NCI-H1092 (cell line): ENCODE measurements at regions not wholly inside any gene's neighbourhood (a gene's known extent, or its start where the extent isn't known, plus 50 kb on each side); places are given as distances from the start of the nearest gene placed in this dataset.
"Not testable (repeated sequence)": the region's sequence is repeated elsewhere in the genome, so short reads cannot be mapped to it uniquely, and the experiment has no call there.

ENCODE experiments used
- DNase-seq: peaks from one replicate; lab custom pipeline; 2025; lab: John Stamatoyannopoulos, UW

DNA sequence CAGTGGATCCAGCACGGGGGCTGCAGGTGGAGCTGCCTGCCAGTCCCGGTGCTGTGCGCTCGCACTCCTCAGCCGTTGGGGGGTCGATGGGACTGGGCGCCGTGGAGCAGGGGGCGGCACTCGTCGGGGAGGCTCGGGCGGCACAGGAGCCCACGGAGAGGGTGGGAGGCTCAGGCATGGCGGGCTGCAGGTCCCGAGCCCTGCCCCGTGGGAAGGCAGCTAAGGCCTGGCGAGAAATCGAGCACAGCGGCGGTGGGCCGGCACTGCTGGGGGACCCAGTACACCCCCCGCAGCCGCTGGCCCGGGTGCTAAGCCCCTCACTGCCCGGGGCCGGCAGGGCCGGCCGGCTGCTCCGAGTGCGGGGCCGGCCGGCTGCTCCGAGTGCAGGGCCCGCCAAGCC, 52.3 kb upstream of the MARK1 start:
- not testable (repeated sequence) for DNase-seq

- DNase-seq: not testable (repeated sequence)
These were observed 52.8 kb upstream of the MARK1 start for GRCh38 chr1:220475141-220475540.

- DNase-seq: no peak
These were observed 54.5 kb upstream of the MARK1 start for GRCh38 chr1:220473440-220473839.

DNA sequence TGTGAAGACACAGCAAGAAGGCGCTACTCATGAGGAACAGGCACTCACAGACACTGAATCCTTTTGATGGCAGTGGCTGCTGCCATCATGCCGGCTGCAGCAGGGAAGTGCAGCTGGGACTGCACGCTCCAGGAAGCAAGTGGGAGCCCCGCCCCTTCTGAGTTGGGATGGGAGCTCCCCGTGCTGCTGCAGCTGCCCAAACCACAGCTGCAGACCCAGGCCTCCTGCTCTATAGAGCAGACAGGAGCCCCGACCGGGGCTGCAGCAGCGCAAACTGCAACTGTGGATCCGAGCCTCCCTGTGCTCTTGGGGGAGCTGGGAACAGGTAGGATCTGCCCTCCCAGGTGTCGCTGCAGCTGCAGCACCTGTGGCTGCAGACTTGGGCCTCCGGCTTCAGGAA, 65.2 kb upstream of the MARK1 start:
- no peak for DNase-seq

GRCh38 chr1:220458936-220459335, 69.0 kb upstream of the MARK1 start:
- no peak for DNase-seq

DNA sequence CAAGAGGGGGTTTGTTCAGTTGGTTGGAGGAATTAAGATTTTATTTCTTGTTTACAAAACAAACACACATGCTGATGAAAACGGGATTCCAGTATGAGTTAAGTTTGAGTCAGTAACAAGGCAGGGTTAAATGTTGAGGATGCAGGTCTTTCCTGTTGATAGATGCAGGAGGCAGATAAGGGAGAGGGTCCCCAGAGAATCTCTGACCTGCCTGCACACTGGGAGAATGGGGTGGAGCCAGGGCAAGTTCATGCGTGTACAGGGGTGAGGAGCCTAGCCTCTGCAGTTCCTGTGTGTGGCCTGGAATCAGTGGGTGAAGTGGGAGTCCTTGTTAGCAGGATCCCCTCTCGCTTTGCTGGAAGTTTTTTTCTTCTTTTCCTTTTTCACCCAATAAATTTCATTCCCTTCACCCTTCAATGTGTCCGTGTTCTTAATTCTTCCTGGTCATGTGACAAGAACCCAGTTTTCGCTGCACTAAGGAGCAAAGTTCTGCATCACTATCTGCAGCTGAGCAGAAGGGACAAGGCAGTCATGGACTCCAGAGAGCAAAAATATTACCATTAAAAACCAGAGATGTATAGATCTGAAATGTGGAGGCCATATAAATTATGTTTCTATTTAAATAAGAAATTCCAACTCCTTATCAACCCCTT, 69.9 kb upstream of the MARK1 start:
- no peak for DNase-seq

GRCh38 chr1:220455559-220455958, 72.4 kb upstream of the MARK1 start:
- DNase-seq: no peak

DNA sequence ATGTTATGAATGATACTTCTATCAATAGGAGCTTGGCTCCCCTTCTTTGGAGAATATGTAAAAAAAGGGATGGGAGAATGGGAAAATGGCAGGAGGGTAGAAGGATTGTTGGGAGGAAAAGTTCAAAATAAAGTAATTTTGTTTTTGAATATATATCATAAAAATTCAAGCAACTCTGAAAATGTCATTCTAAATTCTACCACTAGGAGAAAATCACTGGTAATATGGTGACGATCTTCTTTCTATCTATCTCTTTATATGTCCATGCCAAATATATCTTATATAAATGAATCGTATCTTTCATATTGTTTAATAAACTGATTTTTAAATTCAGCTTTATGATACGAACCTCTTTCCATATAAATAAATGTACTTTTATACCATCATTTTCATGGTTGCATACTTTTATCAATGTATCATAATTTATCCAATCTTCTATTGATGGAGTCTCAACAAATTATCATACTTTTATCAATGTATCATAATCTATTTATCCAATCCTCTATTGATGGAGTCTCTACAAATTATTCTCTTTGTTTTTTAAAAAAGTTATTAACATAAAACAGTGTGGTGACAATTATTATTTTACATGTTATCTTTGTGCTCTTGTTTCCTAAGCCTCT, 73.7 kb upstream of the MARK1 start:
- no peak for DNase-seq

DNA sequence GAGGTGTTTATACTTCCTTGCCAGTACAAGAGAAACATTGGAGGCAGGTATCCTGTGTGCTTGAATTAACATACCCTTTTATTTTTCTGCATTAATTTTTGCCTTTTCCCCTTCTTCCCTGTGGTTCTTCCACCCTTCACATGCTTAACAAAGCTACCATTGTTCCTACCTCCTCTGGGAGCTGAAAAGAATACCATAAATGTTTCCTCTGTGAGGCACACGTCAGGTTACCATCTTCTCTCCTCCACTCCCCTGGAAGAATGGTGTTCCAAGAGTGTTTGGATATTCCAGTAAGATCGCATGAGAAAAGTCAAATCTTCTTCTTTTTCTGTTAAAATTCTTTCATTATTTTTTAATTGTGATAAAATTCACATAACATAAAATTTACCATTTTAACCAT, 74.6 kb upstream of the MARK1 start:
- no peak for DNase-seq

DNA sequence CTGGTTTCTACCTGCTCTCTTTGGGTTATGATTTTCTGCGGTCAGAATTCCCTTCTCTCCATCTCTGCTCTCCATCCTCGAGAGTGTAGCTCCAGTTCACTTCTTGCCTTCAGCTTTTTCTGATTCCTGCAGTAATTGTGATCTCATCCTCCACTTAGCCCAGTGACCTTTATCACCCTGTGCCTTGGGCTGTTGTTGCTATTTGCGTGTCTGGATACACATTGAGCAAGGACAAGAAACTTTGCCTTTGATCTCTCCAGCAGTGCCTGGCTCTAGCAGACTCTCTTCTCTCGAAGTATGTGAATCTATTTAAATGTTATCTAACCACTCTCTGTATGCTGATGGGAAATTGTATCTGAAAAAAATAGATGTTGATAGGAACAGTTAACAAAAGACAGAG, 76.4 kb upstream of the MARK1 start:
- no peak for DNase-seq

- DNase-seq: no peak
These were observed 77.0 kb upstream of the MARK1 start for GRCh38 chr1:220450927-220451326.

- DNase-seq: no peak
These were observed 79.7 kb upstream of the MARK1 start for GRCh38 chr1:220448217-220448616.

DNA sequence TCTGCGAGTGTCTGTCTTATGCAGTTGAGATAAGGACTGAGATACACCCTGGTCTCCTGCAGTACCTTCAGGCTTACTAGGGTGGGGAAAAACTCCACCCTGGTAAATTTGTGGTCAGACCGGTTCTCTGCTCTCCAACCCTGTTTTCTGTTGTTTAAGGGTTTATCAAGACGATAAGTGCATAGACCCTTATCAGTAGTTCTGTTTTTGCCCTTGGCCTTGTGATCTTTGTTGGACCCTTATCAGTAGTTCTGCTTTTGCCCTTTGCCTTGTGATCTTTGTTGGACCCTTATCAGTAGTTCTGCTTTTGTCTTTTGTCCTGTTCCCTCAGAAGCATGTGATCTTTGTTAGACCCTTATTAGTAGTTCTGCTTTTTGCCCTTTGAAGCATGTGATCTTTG, 83.3 kb upstream of the MARK1 start:
- DNase-seq: not testable (repeated sequence)

DNA sequence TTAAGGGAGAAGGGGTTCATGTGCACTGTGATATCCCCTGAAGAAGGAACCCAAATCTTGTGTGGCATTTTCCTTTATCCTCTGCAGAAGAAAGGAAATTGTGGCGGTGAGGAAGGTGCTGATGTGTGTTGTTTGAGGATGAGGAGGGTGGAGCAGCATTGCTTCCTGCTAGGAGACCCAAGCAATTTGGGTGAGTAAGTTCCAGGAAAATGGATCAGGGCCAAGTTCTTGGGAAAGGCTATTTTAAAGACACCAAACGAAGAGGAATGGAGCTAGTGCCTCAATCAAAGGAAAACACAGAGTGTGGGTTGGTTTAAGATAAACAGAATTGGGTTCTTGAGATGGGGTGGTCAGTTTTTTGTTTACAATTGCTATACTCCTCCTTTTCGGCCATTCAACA, 86.7 kb upstream of the MARK1 start:
- no peak for DNase-seq

- DNase-seq: no peak
These were observed 89.2 kb upstream of the MARK1 start for GRCh38 chr1:220438741-220439140.

DNA sequence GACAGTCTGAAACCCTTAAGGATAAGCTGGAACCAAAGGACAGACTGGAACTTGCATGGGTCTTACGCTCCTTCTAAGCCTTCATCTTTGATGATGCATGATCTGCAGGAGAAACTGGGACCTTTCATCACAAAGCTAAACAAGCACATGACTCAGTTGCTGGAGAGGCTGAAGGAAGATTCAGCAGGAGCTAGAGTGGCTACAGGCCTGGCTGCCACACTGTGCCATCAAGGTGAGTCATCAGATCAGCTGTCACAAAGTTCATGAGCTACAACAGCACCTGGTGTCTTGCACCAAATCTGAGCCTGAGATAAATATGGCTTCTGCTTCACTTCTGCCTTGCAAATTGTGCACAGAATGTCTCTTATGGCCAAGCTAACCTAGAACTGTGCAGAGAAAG, 95.5 kb upstream of the MARK1 start:
- no peak for DNase-seq

DNA sequence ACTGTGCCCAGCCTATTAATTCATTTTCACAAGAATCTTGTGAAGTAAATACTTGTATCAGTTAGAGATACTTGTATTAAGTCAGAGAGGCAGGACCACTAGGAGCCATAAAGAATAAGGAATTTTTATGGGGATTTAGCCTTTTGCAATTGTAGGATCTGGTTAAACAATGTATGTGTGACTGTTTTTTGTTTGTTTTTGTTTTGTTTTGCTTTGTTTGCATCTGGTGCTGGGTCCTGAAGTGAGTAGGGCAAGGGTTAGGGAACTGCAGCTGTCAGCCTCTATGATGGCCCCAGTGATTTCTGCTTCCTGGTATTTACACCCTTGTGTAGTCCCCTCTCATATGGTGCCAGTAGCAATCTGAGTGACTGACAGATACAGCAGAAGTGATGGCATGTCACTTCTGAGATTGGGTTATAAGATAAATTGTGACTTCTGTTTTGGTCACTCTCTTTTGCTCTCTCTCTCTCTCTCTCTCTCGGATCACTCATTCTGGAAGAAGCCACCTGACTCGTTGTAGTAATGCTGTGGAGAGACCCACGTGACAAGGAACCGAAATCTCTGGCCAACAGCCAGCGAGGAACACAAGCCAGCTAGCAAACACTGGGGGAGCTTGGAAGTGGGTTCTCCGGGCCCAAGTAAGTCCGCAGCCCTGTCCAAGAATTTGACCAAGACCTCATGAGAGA, 96.2 kb upstream of the MARK1 start:
- no peak for DNase-seq

DNA sequence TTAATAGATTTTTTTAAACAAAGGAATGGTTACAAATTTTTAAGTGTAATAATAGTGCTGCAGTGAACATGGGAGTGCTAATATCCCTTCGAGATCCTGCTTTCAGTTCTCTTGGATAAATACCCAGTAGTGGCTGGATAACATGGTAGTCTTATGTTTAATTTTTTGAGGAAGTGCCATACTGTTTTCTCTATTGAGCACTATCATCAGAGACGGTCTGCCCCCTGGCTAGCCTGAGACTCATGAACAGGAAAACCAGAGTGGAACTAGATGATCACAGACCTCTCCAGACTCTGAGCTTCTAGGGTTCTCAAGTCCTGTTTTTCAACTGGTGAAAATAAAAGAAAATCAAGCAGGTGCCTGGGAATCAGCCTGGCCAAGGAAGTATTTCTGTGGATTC, 97.3 kb upstream of the MARK1 start:
- no peak for DNase-seq

DNA sequence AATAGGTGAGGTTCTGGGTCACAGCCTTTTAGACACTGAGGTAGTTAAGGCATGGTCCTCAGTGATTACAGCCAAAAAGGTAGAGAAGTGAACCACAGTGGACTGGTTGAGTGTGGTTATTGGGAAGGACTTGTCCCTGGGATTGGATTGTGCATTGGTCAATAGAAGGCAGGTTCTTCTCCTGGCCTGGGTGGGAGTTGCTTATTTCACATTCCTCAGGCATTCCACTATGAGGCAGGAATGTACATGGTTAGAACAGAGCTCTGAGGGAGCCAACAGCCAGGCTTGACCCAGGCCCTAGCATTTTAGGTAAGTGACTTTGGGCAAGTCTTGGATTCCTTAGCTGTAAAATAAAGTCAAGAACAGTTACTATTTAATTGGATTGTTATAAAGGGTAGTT, 97.9 kb upstream of the MARK1 start:
- DNase-seq: no peak

- no peak for DNase-seq
These were observed 100.9 kb upstream of the MARK1 start for GRCh38 chr1:220426989-220427388.

DNA sequence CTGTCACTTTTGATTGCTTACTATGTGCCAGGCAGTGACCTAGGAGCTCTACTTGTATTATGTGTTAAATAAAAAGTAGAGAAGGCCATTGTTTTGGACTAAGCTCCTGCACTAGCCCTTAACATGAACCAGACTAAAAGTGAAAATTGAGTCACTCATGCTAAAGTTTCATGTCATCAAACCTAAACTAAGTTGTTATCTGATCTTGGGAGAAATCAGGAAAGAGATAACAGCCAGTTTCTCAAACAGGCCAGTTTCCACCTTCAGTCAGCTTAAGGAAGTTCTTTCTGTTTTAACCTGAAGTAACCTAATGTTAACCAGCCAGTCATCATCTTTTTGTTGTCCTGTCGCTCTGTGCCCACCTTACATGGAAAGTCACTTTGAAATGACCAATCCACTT, 102.1 kb upstream of the MARK1 start:
- no peak for DNase-seq

DNA sequence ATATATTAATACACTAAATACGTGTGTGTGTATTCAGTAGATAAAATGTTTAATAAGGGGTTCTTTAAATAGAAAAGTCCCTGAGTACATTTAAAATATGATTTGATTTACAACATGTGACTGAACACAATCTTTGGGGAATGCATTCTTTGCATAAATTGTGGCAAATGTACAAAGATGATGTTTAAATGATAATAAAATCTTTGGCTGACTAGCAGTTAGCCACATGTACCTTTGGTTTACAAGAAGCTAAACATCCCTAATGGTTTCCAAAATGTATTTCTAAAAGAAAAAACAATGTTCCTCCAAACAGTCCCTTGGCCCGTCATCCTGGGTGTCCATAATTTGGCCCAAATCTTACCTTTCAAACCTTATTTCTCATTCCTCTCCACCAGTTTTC, 106.4 kb upstream of the MARK1 start:
- DNase-seq: no peak

- DNase-seq: no peak
These were observed 107.2 kb upstream of the MARK1 start for GRCh38 chr1:220420726-220421125.

GRCh38 chr1:220412382-220412781, 115.6 kb upstream of the MARK1 start:
- DNase-seq: not testable (repeated sequence)
